Hepatocyte (in vitro differentiated cells): ENCODE measurements at regions not wholly inside any gene's neighbourhood (a gene's known extent, or its start where the extent isn't known, plus 50 kb on each side); places are given as distances from the start of the nearest gene placed in this dataset.

Experiments used
- DNase-seq: peaks from one replicate; pipeline ENCODE4 v3.0.0-alpha.2; 2016; ENCODE audit warnings: low spot score
- H2AFZ ChIP-seq: fragments of 200-600 bp; sonication (generic); 2 replicates; pipeline ENCODE4 v1.6.0; 2016; ENCODE audit warnings: antibody characterized with exemption, mild to moderate bottlenecking
- H3K27ac ChIP-seq: fragments of 200-600 bp; sonication (generic); 2 replicates; pipeline ENCODE4 v1.5.1; 2016; ENCODE audit warnings: mild to moderate bottlenecking
- H3K27me3 ChIP-seq: fragments of 200-600 bp; sonication (generic); 2 replicates; pipeline ENCODE4 v1.6.1; 2016
- H3K36me3 ChIP-seq: fragments of 200-600 bp; sonication (generic); replicated peaks from 2 replicates; pipeline ENCODE4 v1.5.1; 2016; ENCODE audit warnings: low read depth; ENCODE audit not compliant: insufficient read depth
- H3K4me1 ChIP-seq: fragments of 200-600 bp; sonication (generic); 2 replicates; pipeline ENCODE4 v1.5.1; 2016; ENCODE audit warnings: mild to moderate bottlenecking, moderate library complexity; ENCODE audit not compliant: insufficient read depth
- H3K4me2 ChIP-seq: fragments of 200-600 bp; sonication (generic); 2 replicates; pipeline ENCODE4 v1.6.0; 2016
- H3K4me3 ChIP-seq: fragments of 200-600 bp; sonication (generic); 2 replicates; pipeline ENCODE4 v1.5.1; 2016; ENCODE audit warnings: mild to moderate bottlenecking
- H3K79me2 ChIP-seq: fragments of 200-600 bp; sonication (generic); 2 replicates; pipeline ENCODE4 v1.6.0; 2017; ENCODE audit warnings: mild to moderate bottlenecking
- H3K9me2 ChIP-seq: fragments of 200-600 bp; sonication (generic); replicated peaks from 2 replicates; pipeline ENCODE4 v1.6.0; 2017; ENCODE audit warnings: mild to moderate bottlenecking; ENCODE audit not compliant: insufficient read depth
- H3K9me3 ChIP-seq: fragments of 200-600 bp; sonication (generic); 2 replicates; pipeline ENCODE4 v1.5.1; 2016; ENCODE audit warnings: low read depth, mild to moderate bottlenecking
- H4K20me1 ChIP-seq: fragments of 200-600 bp; sonication (generic); 2 replicates; pipeline ENCODE4 v1.6.0; 2016; ENCODE audit warnings: mild to moderate bottlenecking; ENCODE audit not compliant: insufficient read depth, poor library complexity, severe bottlenecking
- CTCF ChIP-seq: fragments of 200-600 bp; sonication (generic); IDR thresholded peaks from 2 replicates; pipeline ENCODE4 v1.5.1; 2016; ENCODE audit warnings: antibody characterized with exemption, mild to moderate bottlenecking; ENCODE audit not compliant: poor library complexity
- EZH2 ChIP-seq: fragments of 200-600 bp; sonication (generic); IDR thresholded peaks from 2 replicates; pipeline ENCODE4 v1.6.1; 2016; ENCODE audit warnings: antibody characterized with exemption, mild to moderate bottlenecking, borderline replicate concordance
- EZH2phosphoT487 ChIP-seq: fragments of 200-600 bp; sonication (generic); IDR thresholded peaks from one replicate; pipeline ENCODE4 v1.6.1; 2018; ENCODE audit warnings: antibody characterized with exemption, mild to moderate bottlenecking, low read depth, moderate library complexity; ENCODE audit not compliant: unreplicated experiment, severe bottlenecking
- WGBS: methylation state at CpG from one replicate; pipeline ENCODE4 v1.1.6; 2016; ENCODE audit warnings: low lambda C conversion rate; ENCODE audit errors: missing lambda C conversion rate; 5-methylcytosine and 5-hydroxymethylcytosine counted together

- Histone ChIP-seq H3K79me2 (no peaks in the 10 kb centered on the region), H3K4me1 (no peaks in the 10 kb centered on the region), H3K4me3 (no peak overlapping the region), H3K9me3 (no peaks in the 10 kb centered on the region), H3K4me2 (no peak overlapping the region), H4K20me1 (no peaks in the 10 kb centered on the region), H3K36me3 (no peaks in the 10 kb centered on the region), H3K27me3 (no peaks in the 10 kb centered on the region), H3K9me2 (no peaks in the 10 kb centered on the region), H3K27ac (no peak overlapping the region), H2AFZ (no peak overlapping the region)
- no peak for DNase-seq
- TF ChIP-seq EZH2 (no peak), EZH2phosphoT487 (no peak), CTCF (no peak)
- WGBS, result 60% methylated on average over 2 of the region's 2 CpGs
Observed at GRCh38 chr4:58048491-58048890, 938.3 kb upstream of the IGFBP7 start.

- no peak overlapping the region for H3K27ac ChIP-seq
- H3K4me2 ChIP-seq, result no peak overlapping the region
- H3K36me3 ChIP-seq, result no peaks in the 10 kb centered on the region
- H3K9me2 ChIP-seq, result no peaks in the 10 kb centered on the region
- H3K4me1 ChIP-seq, result no peaks in the 10 kb centered on the region
- no peak for TF ChIP-seq EZH2phosphoT487
- no peak for TF ChIP-seq EZH2
- TF ChIP-seq CTCF, result no peak
- H3K4me3 ChIP-seq, result no peak overlapping the region
- no peaks in the 10 kb centered on the region for H3K79me2 ChIP-seq
- WGBS, result 92% methylated on average over 1 of the region's 1 CpG
- H3K27me3 ChIP-seq, result no peaks in the 10 kb centered on the region
- no peaks in the 10 kb centered on the region for H4K20me1 ChIP-seq
- no peaks in the 10 kb centered on the region for H3K9me3 ChIP-seq
- H2AFZ ChIP-seq, result no peak overlapping the region
- no peak for DNase-seq
Observed at GRCh38 chr4:58042176-58042575, 932.0 kb upstream of the IGFBP7 start.

- Histone ChIP-seq H3K4me1 (no peaks in the 10 kb centered on the region), H3K27me3 (no peaks in the 10 kb centered on the region), H3K4me3 (no peak overlapping the region), H3K27ac (no peak overlapping the region), H3K4me2 (no peak overlapping the region), H2AFZ (no peak overlapping the region), H3K36me3 (no peaks in the 10 kb centered on the region), H3K9me2 (no peaks in the 10 kb centered on the region), H4K20me1 (no peaks in the 10 kb centered on the region), H3K9me3 (no peaks in the 10 kb centered on the region), H3K79me2 (no peaks in the 10 kb centered on the region)
- TF ChIP-seq CTCF (no peak), EZH2phosphoT487 (no peak), EZH2 (no peak)
- no peak for DNase-seq
- WGBS, result 43% methylated on average over 2 of the region's 2 CpGs
Observed at GRCh38 chr4:57993944-57994343, 883.8 kb upstream of the IGFBP7 start.

- no peaks in the 10 kb centered on the region for H3K9me3 ChIP-seq
- H3K9me2 ChIP-seq, result no peaks in the 10 kb centered on the region
- no peak for DNase-seq
- H3K27ac ChIP-seq, result no peak overlapping the region
- H3K36me3 ChIP-seq, result no peaks in the 10 kb centered on the region
- no peak for TF ChIP-seq EZH2
- TF ChIP-seq CTCF, result no peak
- no peak for TF ChIP-seq EZH2phosphoT487
- 86% methylated on average over 6 of the region's 6 CpGs for WGBS
- no peaks in the 10 kb centered on the region for H3K79me2 ChIP-seq
- no peak overlapping the region for H3K4me3 ChIP-seq
- no peaks in the 10 kb centered on the region for H3K4me1 ChIP-seq
- no peak overlapping the region for H3K4me2 ChIP-seq
- no peak overlapping the region for H2AFZ ChIP-seq
- H4K20me1 ChIP-seq, result no peaks in the 10 kb centered on the region
- no peaks in the 10 kb centered on the region for H3K27me3 ChIP-seq
Observed at GRCh38 chr4:57989430-57989829, 879.2 kb upstream of the IGFBP7 start.
